ENCODE measurements at regions not wholly inside any gene's neighbourhood (a gene's known extent, or its start where the extent isn't known, plus 50 kb on each side); places are given as distances from the start of the nearest gene placed in this dataset.

GRCh38 chr5:73384861-73385260, 63.7 kb downstream of the FOXD1 start:
- no peak for DNase-seq (ENCODE audit: low spot score in 2 of 2)
- no peak overlapping the region for H3K27ac ChIP-seq
- no peak overlapping the region for H3K4me3 ChIP-seq
- intact Hi-C loops (cut with DNase I; ENCODE audit: low total_unique reads): no loop called here
- H3K4me1 ChIP-seq: peaks cover 0 to 9% of the 10 kb centered on the region in 2 donors
- peaks cover 11 to 30% of the 10 kb centered on the region in 2 donors for H3K9me3 ChIP-seq
- TF ChIP-seq POLR2AphosphoS5 (IDR thresholded peaks at IDR 0.05): no peak
- no peak for TF ChIP-seq POLR2A (IDR thresholded peaks at IDR 0.05)
- no peak for TF ChIP-seq CTCF (IDR thresholded peaks at IDR 0.05)
- H3K36me3 ChIP-seq: no peaks in the 10 kb centered on the region
- H3K27me3 ChIP-seq: peaks cover 6 to 46% of the 10 kb centered on the region in 2 donors

GRCh38 chr5:73382401-73382740, 66.2 kb downstream of the FOXD1 start:
- Histone ChIP-seq H3K36me3 (no peaks in the 10 kb centered on the region), H3K9me3 (peaks cover 11 to 30% of the 10 kb centered on the region in 2 donors), H3K27ac (no peak overlapping the region), H3K4me1 (peaks cover 0 to 9% of the 10 kb centered on the region in 2 donors), H3K27me3 (peaks cover 6 to 62% of the 10 kb centered on the region in 2 donors), H3K4me3 (peak overlapping the region; percentile 24 to 53 (median 25))
- no peak for DNase-seq (ENCODE audit: low spot score in 2 of 2)
- intact Hi-C loops (cut with DNase I; ENCODE audit: low total_unique reads): no loop called here
- TF ChIP-seq CTCF (IDR thresholded peaks at IDR 0.05) (no peak), POLR2A (IDR thresholded peaks at IDR 0.05) (no peak), POLR2AphosphoS5 (IDR thresholded peaks at IDR 0.05) (no peak)

GRCh38 chr5:73381590-73382400, 66.8 kb downstream of the FOXD1 start:
- no peak for DNase-seq (ENCODE audit: low spot score in 2 of 2)
- Histone ChIP-seq H3K27ac (no peak overlapping the region), H3K4me3 (peak overlapping the region; percentile 24 to 53 (median 25)), H3K9me3 (peaks cover 11 to 30% of the 10 kb centered on the region in 2 donors), H3K27me3 (peaks cover 6 to 62% of the 10 kb centered on the region in 2 donors), H3K36me3 (no peaks in the 10 kb centered on the region), H3K4me1 (peaks cover 0 to 9% of the 10 kb centered on the region in 2 donors)
- intact Hi-C loops (cut with DNase I; ENCODE audit: low total_unique reads): no loop called here
- TF ChIP-seq POLR2A (IDR thresholded peaks at IDR 0.05): no peak
- TF ChIP-seq CTCF (IDR thresholded peaks at IDR 0.05): no peak
- TF ChIP-seq POLR2AphosphoS5 (IDR thresholded peaks at IDR 0.05): no peak

- intact Hi-C loops (cut with DNase I; ENCODE audit: low total_unique reads): no loop called here
Measured at GRCh38 chr5:73380710-73381589, 67.6 kb downstream of the FOXD1 start.

More at GRCh38 chr5:73380710-73381589, 67.6 kb downstream of the FOXD1 start:
- no peaks in the 10 kb centered on the region for H3K36me3 ChIP-seq
- peaks cover 0 to 9% of the 10 kb centered on the region in 2 donors for H3K4me1 ChIP-seq
- H3K27me3 ChIP-seq: peaks cover 6 to 62% of the 10 kb centered on the region in 2 donors
- no peak for DNase-seq (ENCODE audit: low spot score in 2 of 2)
- H3K27ac ChIP-seq: no peak overlapping the region
- H3K4me3 ChIP-seq: peak overlapping the region; percentile 24 to 53 (median 25)
- peaks cover 11 to 26% of the 10 kb centered on the region in 2 donors for H3K9me3 ChIP-seq
- no peak for TF ChIP-seq CTCF (IDR thresholded peaks at IDR 0.05)
- TF ChIP-seq POLR2A (IDR thresholded peaks at IDR 0.05): no peak
- TF ChIP-seq POLR2AphosphoS5 (IDR thresholded peaks at IDR 0.05): no peak

Data from breast epithelium (tissue), 4 donors.